ENCODE measurements at regions not wholly inside any gene's neighbourhood (a gene's known extent, or its start where the extent isn't known, plus 50 kb on each side); places are given as distances from the start of the nearest gene placed in this dataset.
"Not testable (repeated sequence)": the region's sequence is repeated elsewhere in the genome, so short reads cannot be mapped to it uniquely, and the experiment has no call there.

DNA sequence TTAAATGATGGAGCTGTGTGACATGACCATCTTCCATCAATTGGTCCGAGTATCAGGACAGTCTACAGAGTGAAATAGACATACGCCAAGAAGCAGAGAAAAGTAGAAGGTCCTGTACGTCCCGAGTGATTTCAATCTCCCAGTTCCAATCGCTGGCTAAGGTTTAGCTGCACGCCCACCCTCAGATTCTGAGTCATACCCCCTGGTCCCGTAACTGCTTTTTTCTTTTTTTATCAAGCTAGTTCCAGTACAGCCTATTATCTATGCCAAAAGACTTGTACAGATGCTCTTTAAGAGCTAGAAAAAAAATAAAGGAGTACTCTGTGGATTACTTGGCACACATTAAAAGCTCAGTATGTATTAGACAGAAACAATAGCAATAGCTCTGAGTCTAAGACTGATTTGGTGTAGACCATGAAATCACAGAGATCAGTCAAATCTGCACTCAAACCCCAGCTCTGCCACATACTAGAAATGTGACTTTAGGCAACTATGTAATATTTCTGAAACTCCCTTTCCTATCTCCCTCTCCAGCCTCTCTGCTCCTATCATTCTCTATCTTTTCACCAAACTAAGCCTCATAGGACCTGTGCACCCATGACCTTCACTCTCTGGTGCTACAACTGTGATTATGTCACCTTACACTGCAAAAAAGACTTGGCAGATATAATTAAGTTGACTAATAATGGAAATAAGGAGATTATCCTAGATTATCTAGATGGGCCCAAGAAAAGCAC, 63.0 kb upstream of the SRRM3 start:
- not testable (repeated sequence) for DNase-seq; H3K27ac Mint-ChIP-seq; H3K4me3 Mint-ChIP-seq; H3K36me3 Mint-ChIP-seq (ENCODE audit: low read depth); H3K9me3 Mint-ChIP-seq; ATAC-seq; H3K27me3 Mint-ChIP-seq
- H3K4me1 Mint-ChIP-seq = peaks cover 17% of the 10 kb centered on the region

DNA sequence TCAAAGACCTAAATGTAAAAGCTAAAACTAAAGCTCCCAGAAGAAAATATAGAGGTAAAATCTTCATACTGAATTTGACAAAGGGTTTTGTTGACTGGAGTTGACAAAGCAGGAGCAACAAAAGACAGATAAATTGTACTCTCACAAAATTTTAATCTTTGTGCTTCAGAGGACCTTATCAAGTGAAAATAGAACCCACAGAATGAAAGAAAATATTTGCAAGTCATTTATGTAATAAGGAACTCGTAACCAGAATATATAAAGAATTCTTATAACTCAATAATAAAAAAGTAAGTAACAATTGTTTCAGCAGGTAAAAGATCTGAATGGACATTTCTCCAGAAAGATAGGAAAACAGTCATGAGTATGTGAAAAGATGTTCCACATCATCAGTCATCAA, 62.0 kb upstream of the SRRM3 start:
- Mint-ChIP-seq H3K4me1 (peaks cover 17% of the 10 kb centered on the region), H3K36me3 (ENCODE audit: low read depth) (no peaks in the 10 kb centered on the region), H3K27ac (no peak overlapping the region), H3K27me3 (no peaks in the 10 kb centered on the region), H3K4me3 (no peak overlapping the region), H3K9me3 (peaks cover 5% of the 10 kb centered on the region)
- DNase-seq = no peak
- ATAC-seq = no peak

DNA sequence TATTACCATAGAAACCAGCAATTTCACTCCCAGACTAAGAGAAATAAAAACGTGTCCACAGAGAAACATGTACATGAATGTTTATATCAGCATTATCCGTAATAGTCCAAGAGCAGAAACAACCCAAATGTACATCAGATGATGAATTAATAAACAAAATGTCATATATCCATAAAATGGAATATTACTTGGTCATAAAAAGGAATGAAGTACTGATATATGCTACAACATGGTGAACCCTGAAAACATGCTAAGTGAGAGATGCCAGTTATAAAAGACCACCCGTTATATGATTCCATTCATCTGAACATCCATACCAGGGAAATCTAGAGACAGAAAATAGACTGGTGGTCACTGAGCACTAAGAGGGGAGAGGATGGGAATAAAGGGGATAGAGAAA, 61.4 kb upstream of the SRRM3 start:
- not testable (repeated sequence) for DNase-seq; H3K36me3 Mint-ChIP-seq (ENCODE audit: low read depth); ATAC-seq; H3K4me3 Mint-ChIP-seq; H3K9me3 Mint-ChIP-seq; H3K27me3 Mint-ChIP-seq; H3K27ac Mint-ChIP-seq
- H3K4me1 Mint-ChIP-seq = peaks cover 18% of the 10 kb centered on the region

DNA sequence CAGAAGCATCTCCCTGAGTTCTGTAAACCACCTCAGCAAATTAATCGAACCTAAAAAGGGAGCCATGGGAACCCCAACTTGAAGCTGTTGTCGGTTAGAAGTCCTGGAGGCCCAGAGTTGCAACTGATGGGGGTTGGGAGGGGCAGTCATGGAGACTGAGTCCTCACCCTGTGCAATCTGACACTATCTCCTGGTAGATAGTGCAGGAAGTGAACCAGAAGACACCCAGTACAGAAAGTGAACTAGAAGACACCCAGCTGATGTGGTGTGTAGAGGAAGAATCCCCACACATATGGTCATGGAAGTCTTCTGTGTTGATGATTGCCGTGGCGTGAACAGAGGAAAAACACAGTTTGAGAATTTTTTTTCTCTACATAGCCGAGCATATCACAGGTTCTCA, 58.8 kb upstream of the SRRM3 start:
- Mint-ChIP-seq H3K4me1 (peaks cover 18% of the 10 kb centered on the region), H3K4me3 (no peak overlapping the region), H3K27me3 (no peaks in the 10 kb centered on the region), H3K27ac (no peak overlapping the region), H3K9me3 (peaks cover 5% of the 10 kb centered on the region), H3K36me3 (ENCODE audit: low read depth) (no peaks in the 10 kb centered on the region)
- ATAC-seq = peak; percentile 88
- no peak for DNase-seq

DNA sequence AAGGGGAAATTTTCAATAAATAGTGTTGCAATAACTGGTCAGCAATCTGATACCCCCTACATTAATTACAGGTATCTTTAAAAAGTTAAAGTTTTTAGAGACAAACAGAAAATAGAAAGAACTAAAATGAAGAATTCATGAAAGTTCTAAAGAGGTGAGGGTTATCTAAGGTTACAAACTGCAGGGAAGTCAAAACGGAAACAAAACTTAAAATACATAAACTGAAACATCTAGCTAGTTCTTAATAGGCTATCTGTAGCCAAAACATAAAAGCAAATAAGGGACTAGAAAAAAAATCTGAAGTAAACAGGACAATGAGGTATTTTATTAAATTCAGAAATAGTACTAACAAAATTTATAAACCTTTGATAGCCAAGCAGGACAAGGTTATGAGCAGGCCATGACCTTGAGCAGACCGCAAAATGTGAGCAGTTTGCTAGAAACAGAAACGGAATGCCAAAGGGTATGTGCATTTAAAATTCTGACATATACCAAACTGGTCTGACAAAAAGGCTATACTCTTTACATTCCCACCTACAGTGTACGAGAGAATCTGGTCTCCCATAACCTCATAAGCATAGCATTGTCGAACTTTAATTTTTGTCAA, 56.9 kb upstream of the SRRM3 start:
- H3K27ac Mint-ChIP-seq; ATAC-seq; H3K27me3 Mint-ChIP-seq; H3K9me3 Mint-ChIP-seq; H3K4me3 Mint-ChIP-seq; DNase-seq; H3K36me3 Mint-ChIP-seq (ENCODE audit: low read depth): not testable (repeated sequence)
- peaks cover 16% of the 10 kb centered on the region for H3K4me1 Mint-ChIP-seq

DNA sequence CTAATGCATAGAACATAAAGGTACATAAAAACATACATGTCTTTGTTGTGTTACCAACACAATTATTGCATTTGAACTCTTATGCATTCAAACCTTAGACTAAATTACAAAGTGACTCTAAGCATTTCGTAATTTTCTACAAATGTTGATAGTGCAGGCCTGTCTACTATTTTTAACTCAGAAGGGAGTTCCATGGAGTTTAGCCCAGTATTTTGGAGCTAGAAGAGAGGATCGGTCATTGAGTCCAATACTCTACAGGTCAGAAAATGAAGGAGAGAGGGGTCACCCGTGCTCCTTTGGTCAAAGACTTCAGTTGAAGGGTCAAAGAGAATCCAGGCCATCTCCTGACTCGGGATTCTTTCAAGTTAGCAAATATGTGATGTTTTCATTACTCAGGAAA, 55.3 kb upstream of the SRRM3 start:
- Mint-ChIP-seq H3K27ac (no peak overlapping the region), H3K36me3 (ENCODE audit: low read depth) (no peaks in the 10 kb centered on the region), H3K9me3 (no peaks in the 10 kb centered on the region), H3K4me3 (no peak overlapping the region), H3K27me3 (no peaks in the 10 kb centered on the region), H3K4me1 (peaks cover 20% of the 10 kb centered on the region)
- ATAC-seq (no peak), DNase-seq (no peak)

DNA sequence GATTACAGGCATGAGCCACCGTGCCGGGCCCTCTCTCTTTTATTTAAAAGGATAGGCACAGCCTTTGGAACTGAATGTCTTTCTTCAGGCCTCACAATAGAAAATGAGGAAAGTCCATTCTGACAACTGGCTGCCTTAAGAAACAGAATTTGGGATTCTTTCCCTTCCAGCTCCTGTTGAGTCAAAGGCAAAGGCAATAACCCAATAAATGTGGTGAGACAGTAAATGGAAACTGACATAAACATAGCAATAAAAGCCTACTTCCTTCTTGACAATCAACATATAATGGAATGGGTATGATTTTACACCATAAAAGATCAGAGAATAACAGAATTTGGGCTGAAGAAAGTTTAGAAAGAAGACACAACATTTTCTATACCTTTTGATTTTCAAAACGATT, 52.7 kb upstream of the SRRM3 start:
- not testable (repeated sequence) for ATAC-seq; H3K4me3 Mint-ChIP-seq; H3K36me3 Mint-ChIP-seq (ENCODE audit: low read depth); H3K9me3 Mint-ChIP-seq; DNase-seq; H3K27ac Mint-ChIP-seq; H3K27me3 Mint-ChIP-seq
- H3K4me1 Mint-ChIP-seq = peaks cover 22% of the 10 kb centered on the region

DNA sequence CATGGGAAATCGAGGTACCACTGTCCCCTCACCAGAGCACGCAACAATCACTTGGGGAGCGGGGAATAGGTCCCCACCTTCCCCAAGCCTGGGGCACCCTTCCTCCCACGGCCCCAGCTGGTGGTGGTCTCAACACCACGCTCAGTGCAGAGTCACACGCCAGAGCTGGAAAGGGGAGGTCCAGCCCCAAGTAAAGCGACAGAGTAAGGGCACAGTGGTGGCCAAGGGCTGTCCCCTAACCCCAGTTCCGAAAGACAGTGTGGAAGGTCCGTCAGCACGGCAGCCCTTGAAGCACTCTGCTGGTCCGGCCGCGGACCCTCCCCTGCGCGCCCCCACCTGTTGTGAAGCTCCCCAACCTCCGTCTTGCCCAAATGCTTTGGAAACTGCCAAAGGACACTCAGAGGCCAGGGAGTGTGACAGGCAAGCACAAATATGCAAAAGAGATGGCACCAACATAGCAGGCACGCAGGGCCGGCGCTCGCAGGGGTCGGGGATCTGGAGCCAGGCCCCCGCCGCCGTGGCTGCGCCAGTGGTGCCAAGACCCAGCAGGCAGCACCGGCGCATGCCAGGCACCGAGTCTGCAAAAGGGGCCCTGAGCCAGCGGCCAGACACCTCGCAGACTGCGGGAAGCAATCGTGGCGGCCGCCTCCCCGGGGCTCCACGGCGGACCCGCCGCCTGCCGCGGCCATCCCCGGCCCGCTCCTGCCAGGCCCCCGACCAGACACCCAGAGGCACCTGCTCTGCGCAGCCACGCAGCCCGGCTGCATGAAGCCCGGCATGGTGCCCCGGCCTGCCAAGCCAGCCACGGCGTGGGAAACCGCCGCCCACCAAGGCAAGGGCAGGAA, 51.6 kb upstream of the SRRM3 start:
- Mint-ChIP-seq H3K36me3 (ENCODE audit: low read depth) (no peaks in the 10 kb centered on the region), H3K4me1 (peaks cover 23% of the 10 kb centered on the region), H3K27ac (no peak overlapping the region), H3K4me3 (no peak overlapping the region), H3K9me3 (no peaks in the 10 kb centered on the region), H3K27me3 (no peaks in the 10 kb centered on the region)
- ATAC-seq (peak; percentile 10), DNase-seq (no peak)

All from activated naive CD8-positive, alpha-beta T cell treated with anti-CD3 and anti-CD28 coated beads, Interleukin-2, amount 50 U/mL, for 24 hours (primary cell).